GM18519 (cell line): ENCODE measurements at regions not wholly inside any gene's neighbourhood (a gene's known extent, or its start where the extent isn't known, plus 50 kb on each side); places are given as distances from the start of the nearest gene placed in this dataset.

ENCODE experiments used
- ATAC-seq: cut with Tn5 transposase; IDR thresholded peaks from one replicate; pipeline ENCODE4 v1.9.1; 2021; ENCODE audit warnings: mild to moderate bottlenecking, moderate library complexity; ENCODE audit not compliant: unreplicated experiment, low FRiP score

DNA sequence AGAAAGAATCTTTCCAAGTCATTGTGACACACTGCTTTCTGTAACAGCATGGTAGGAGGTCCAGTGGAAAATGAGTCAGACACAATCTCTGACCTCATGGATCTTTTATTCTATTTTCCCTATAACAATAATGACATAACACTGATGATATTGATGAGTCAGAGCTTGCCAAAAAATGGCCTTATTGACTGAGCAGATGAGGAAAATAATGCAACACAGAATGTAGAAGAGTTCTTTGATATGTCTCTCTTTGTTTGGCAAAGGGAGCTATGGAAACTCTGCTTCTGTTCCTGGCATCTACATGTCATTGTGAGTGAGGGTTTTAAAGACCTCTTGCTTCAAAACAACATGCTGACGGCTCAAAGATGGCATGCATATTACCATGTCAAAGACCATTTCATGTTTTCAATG is 443.1 kb upstream of the ZNF608 start:
- no peak for ATAC-seq

DNA sequence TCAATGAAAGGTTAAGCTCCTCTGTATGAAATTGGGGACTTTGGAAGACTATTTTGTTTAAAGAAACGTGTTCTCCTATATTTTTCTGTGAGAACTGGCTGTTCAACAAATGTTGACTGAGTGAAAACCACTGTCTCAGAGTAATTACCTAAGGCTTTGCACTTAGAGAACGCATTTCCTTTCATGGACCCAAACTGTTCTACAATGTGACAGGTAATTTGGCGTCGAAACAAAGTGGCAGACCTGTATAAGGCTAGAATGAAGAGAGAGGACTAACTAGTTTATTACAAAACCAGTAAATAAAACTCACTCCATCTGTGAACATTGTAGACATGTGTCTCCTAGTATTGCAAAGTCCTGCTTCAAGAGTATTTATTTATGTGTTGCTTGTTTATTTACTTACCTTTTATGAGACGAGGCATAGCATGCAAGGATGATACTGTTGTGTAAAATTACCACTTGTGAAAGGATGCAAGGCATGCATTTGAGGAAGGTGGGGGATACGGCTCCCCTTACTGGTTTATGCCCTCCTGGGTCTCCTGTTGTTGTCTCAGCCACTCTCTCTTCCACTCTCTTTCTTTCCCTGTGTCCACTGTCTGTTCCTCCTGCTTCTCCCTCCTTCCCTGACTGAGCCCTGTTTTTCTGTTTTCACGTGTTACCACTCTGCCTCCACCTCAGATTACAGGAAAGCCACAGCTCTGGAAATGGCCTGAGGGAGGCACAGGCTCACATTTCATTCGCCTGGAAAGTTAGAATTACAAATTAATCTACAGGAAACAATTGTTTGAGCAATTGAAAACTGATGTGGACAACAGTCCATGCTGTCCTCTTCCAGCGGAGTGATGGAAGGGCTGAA is 444.0 kb upstream of the ZNF608 start:
- ATAC-seq = no peak

- no peak for ATAC-seq
These were observed 448.4 kb upstream of the ZNF608 start for GRCh38 chr5:125194883-125195282.

GRCh38 chr5:125196481-125197111 is 450.2 kb upstream of the ZNF608 start:
- no peak for ATAC-seq

DNA sequence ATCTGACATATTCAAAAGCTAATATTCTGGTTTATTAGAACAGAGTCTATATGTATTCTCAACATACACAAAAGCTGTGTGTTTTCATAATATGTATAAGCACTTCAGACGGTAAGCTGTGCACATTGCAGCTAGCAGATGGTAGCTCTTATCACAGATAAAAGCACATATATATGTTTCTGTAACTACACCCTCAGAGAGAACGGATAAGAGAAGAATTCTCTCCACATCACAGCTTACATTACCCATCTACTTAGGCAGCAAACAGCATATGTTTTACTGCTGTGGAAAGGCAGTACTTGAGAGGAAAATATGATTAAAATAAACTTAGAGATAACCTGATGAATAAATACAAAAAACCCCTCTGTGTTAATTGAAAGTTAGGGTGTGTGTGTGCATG is 450.9 kb upstream of the ZNF608 start:
- ATAC-seq = no peak

DNA sequence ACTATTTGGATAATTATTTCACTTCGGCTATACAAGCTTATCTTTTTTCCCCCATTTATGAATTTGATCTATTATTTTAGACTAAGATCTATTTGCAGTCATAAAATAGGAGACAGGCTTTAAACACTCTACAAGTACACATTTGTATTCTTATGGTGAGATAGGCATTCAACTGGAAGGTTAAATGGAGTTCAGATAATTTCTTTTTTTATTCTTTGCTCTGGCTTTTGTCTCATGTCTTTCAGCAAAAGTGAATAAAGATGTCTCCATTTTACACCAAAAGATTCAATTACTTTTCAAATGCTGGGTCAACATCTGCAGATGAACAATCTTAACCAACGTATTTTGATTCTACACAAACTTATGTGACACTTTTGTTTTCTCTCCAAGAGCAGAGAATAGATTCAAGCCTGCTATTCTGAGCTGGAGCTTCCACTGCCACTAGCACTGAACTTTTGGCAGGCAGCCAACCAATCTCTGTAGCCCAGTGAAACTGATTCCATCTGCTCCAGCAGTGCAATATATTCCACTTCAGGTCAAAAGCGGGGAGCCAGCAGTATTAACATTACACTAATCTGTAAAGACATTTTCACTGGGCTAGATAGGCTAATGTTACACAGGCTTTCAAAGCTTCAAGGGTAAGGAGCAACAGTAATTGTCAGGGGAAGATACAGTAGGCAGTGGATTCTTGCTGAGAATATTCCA is 452.0 kb upstream of the ZNF608 start:
- no peak for ATAC-seq

- no peak for ATAC-seq
These were observed 452.9 kb upstream of the ZNF608 start for GRCh38 chr5:125199373-125199772.

DNA sequence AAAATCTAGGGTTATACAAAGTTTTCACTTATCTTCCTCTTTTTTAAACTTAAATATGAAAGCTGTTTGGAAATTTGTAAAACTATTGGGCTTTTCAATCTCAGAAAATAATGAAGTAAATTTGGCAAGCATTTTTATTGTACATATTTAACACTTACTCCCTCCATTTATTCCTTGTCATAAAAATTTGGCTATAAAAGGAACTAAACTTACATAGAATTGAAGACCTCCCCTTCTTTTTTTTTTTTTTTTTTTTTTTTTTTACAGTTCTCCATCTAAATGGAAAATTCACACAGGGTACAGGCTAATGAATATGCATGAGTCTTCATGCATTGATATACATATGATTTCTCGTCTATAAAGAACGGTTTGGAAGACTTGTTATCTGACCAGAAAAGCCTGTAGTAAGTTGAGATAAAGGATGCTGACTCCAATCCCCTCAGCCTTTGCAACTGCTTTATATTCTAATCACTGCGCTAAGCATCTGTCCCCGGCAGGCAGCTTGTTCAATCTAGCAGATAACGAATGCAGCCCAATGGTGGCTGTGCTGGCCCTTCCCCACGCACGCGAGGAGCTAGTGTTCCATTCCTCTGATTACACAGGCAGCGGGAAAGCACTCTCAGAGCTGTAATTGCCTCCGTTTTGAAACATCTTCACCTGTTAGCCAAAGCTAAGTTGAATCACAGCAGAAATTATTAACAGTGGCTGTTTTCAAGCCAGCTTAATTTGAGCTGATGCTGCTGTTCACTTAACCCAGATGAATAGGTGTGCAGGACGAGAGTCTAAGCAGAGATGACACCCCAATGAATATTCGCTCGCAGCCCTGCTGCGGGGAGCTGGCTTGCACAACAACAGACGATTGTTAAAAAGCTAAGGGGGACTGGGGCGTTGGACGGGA is 453.8 kb upstream of the ZNF608 start:
- no peak for ATAC-seq

GRCh38 chr5:125200866-125201373 is 454.5 kb upstream of the ZNF608 start:
- ATAC-seq = no peak

GRCh38 chr5:125201446-125202052 is 455.1 kb upstream of the ZNF608 start:
- ATAC-seq = no peak

DNA sequence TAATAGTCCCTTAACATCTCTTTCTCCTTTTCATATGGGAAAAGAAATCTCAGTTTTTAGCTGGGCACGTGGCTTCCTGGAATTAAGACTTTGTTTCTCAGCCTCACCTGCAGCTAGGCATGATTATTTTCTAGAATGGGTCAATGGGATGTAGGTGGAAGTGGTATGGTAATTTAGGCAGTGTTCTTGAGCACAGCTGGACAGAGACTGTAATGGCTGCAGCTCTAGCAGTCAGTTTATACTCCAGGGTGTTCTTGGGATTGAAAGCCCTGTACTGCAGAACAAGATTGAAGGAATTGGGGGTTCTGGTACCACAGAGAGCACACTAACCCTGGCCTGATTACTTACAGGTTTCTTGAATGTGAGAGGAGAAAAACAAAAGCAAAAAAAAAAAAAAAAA is 455.9 kb upstream of the ZNF608 start:
- ATAC-seq = no peak

GRCh38 chr5:125202871-125203438 is 456.5 kb upstream of the ZNF608 start:
- ATAC-seq = no peak

DNA sequence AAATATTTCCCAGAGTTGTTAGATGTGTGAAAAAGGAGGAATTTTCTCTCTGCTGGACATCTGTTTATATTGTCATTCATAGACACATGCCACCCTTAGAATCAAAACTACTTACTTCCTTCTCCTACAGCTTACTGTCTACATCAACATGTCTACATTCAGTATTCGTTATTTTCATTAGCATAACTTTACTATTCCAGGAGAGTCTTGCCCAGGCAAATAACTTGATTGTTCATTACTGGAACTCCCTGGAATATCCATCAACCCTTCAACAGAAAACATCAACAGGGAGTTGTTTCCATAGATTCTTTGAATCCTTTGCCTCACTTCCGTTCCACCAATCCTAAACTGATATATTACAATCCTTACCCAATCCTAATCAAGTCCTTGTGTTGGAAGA is 457.5 kb upstream of the ZNF608 start:
- ATAC-seq = no peak

- ATAC-seq = no peak
These were observed 459.3 kb upstream of the ZNF608 start for GRCh38 chr5:125205601-125206225.

DNA sequence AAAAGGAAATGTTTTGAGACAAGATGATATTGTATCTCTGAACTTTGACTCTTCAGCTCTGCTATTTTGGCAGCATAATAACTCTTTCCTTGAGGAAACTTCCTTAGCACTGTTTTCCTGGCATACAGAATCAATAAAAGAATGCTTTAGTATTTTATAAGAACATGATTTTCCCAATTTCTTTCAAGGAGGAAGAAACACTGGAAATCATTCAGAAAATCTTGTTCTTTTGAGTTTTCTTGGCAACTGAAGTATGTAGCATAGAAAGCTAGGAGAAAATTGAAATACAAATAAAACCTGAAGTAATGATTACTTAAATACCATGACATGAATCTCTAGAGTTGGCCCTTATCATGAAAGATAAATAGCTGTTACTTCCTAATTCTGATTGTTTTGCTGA is 461.4 kb upstream of the ZNF608 start:
- ATAC-seq = no peak

DNA sequence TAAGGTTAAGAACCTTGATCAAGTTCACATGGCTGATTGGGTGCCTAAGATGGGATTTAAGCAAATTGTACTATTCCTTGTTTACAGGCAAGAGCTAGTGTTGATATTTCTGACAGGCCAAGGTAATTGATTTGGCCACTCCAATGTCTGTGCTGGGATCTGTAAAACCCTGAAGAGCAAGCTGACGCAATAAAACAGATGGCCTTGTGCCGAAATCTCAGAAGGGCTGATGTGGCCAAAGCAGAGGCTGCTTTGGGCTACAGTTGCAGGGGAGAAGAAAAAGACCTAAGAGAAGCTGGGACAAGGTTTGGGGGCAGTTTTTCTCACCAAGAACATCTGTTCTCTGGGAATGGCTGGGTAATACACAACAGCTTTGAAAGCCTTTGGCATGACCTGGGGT is 463.2 kb upstream of the ZNF608 start:
- ATAC-seq = no peak

DNA sequence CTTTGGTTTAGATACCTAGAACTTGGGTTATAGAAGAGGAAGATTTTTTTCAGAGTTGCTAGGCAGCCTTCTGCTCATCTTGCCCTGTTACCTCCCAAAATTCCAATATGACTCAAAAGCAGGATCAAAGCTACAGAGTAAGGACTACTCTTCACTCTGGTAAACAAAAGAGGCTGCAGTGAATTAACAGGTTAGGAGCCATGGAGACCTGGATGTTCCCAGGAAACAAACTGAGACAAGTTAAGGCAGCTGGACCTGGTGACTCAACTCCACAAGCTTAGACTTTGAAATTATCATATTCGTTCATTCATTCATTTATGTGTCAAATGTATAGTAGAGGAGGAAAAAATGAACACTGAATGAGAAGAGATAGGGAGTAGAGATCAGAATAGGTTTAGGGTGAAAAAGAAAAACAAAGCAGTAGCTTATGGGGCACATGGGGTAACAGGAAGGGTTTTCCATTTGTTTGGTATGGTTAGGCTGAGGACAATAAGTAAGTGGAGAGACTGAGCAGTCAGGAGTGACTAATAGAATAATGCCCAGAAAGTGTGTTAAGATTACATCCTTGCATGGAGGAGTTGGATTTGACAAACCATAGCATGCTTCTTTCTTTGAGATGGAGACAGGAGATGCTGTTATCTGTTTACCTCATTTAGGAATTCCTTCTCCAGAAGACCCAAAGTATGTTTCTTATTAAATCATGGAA is 464.0 kb upstream of the ZNF608 start:
- no peak for ATAC-seq

GRCh38 chr5:125214080-125214479 is 467.6 kb upstream of the ZNF608 start:
- ATAC-seq = peak; percentile 94
